Mesodermal cell (in vitro differentiated cells): ENCODE measurements at regions not wholly inside any gene's neighbourhood (a gene's known extent, or its start where the extent isn't known, plus 50 kb on each side); places are given as distances from the start of the nearest gene placed in this dataset.

Experiments used
- H3K27ac ChIP-seq: 2 replicates; pipeline ENCODE4 v1.7.0; 2013; ENCODE audit warnings: mild to moderate bottlenecking, low read depth, low read length, moderate library complexity; ENCODE audit not compliant: severe bottlenecking
- H3K36me3 ChIP-seq: 2 replicates; pipeline ENCODE4 v1.7.1; 2013; ENCODE audit warnings: mild to moderate bottlenecking, low read length, moderate library complexity; ENCODE audit not compliant: control insufficient read depth, insufficient read depth
- H3K4me1 ChIP-seq: one replicate; pipeline ENCODE4 v1.7.1; 2013; ENCODE audit warnings: mild to moderate bottlenecking, low read length; ENCODE audit not compliant: insufficient read depth, control insufficient read depth, poor library complexity, severe bottlenecking
- H3K4me3 ChIP-seq: 2 replicates; pipeline ENCODE4 v1.7.0; 2013; ENCODE audit warnings: low read length, control low read depth, mild to moderate bottlenecking; ENCODE audit not compliant: insufficient read depth, poor library complexity, severe bottlenecking; ENCODE audit errors: extremely low read depth
- H3K9me3 ChIP-seq: 2 replicates; pipeline ENCODE4 v1.7.1; 2013; ENCODE audit warnings: mild to moderate bottlenecking, low read length, moderate library complexity; ENCODE audit not compliant: control insufficient read depth
- WGBS, 2 experiments: methylation state at CpG; one replicate each; pipeline ENCODE4 v1.1.5; 2013; ENCODE audit warnings: missing lambda C conversion rate in 2 of 2; ENCODE audit not compliant: insufficient coverage in 2 of 2; 5-methylcytosine and 5-hydroxymethylcytosine counted together

- Histone ChIP-seq H3K4me1 (no peaks in the 10 kb centered on the region), H3K36me3 (no peaks in the 10 kb centered on the region), H3K9me3 (no peaks in the 10 kb centered on the region), H3K4me3 (no peak overlapping the region), H3K27ac (no peak overlapping the region)
- WGBS, 2 experiments = no CpG with 5 or more reads among the region's 3 CpGs
Measured at GRCh38 chr5:17690473-17690872, 56.2 kb downstream of the TAF11L14 start.

- WGBS, 2 experiments = 81 to 88% methylated on average over 1 of the region's 1 CpG
- H3K36me3 ChIP-seq = no peaks in the 10 kb centered on the region
- H3K27ac ChIP-seq = no peak overlapping the region
- H3K4me1 ChIP-seq = no peaks in the 10 kb centered on the region
- H3K9me3 ChIP-seq = no peaks in the 10 kb centered on the region
- H3K4me3 ChIP-seq = no peak overlapping the region
Measured at GRCh38 chr5:17691762-17692161, 57.5 kb downstream of the TAF11L14 start.

GRCh38 chr5:17694371-17694770, 60.1 kb downstream of the TAF11L14 start:
- H3K36me3 ChIP-seq = no peaks in the 10 kb centered on the region
- no peak overlapping the region for H3K4me3 ChIP-seq
- no peaks in the 10 kb centered on the region for H3K9me3 ChIP-seq
- H3K4me1 ChIP-seq = no peaks in the 10 kb centered on the region
- H3K27ac ChIP-seq = no peak overlapping the region

GRCh38 chr5:17694914-17695313, 60.7 kb downstream of the TAF11L14 start:
- no peak overlapping the region for H3K27ac ChIP-seq
- no CpG with 5 or more reads among the region's 2 CpGs for whole genome bisulfite sequencing, 2 experiments
- H3K9me3 ChIP-seq = no peaks in the 10 kb centered on the region
- H3K36me3 ChIP-seq = no peaks in the 10 kb centered on the region
- no peak overlapping the region for H3K4me3 ChIP-seq
- H3K4me1 ChIP-seq = no peaks in the 10 kb centered on the region

- Histone ChIP-seq H3K4me1 (no peaks in the 10 kb centered on the region), H3K27ac (no peak overlapping the region), H3K4me3 (no peak overlapping the region), H3K36me3 (no peaks in the 10 kb centered on the region), H3K9me3 (no peaks in the 10 kb centered on the region)
- no CpG with 5 or more reads among the region's 1 CpG for WGBS, 2 experiments
Measured at GRCh38 chr5:17696627-17697026, 62.4 kb downstream of the TAF11L14 start.

- no peak overlapping the region for H3K4me3 ChIP-seq
- H3K27ac ChIP-seq = no peak overlapping the region
- no peaks in the 10 kb centered on the region for H3K9me3 ChIP-seq
- H3K4me1 ChIP-seq = no peaks in the 10 kb centered on the region
- WGBS, 2 experiments = 83 to 88% methylated on average over 1 to 2 of the region's 3 CpGs
- no peaks in the 10 kb centered on the region for H3K36me3 ChIP-seq
Measured at GRCh38 chr5:17697671-17698070, 63.4 kb downstream of the TAF11L14 start.

- Histone ChIP-seq H3K36me3 (no peaks in the 10 kb centered on the region), H3K9me3 (no peaks in the 10 kb centered on the region), H3K27ac (no peak overlapping the region), H3K4me1 (no peaks in the 10 kb centered on the region), H3K4me3 (no peak overlapping the region)
- whole genome bisulfite sequencing, 2 experiments = no CpG with 5 or more reads among the region's 2 CpGs
Measured at GRCh38 chr5:17709011-17709710, 74.9 kb downstream of the TAF11L14 start.

GRCh38 chr5:17713301-17713700, 79.0 kb downstream of the TAF11L14 start:
- Histone ChIP-seq H3K36me3 (no peaks in the 10 kb centered on the region), H3K4me3 (no peak overlapping the region), H3K9me3 (no peaks in the 10 kb centered on the region), H3K27ac (no peak overlapping the region), H3K4me1 (no peaks in the 10 kb centered on the region)
- WGBS, 2 experiments = 100% methylated on average over 1 of the region's 1 CpG

GRCh38 chr5:17714186-17714585, 79.9 kb downstream of the TAF11L14 start:
- no peak overlapping the region for H3K4me3 ChIP-seq
- no peaks in the 10 kb centered on the region for H3K4me1 ChIP-seq
- H3K9me3 ChIP-seq = no peaks in the 10 kb centered on the region
- no peaks in the 10 kb centered on the region for H3K36me3 ChIP-seq
- WGBS, 2 experiments = no CpG with 5 or more reads among the region's 4 CpGs
- H3K27ac ChIP-seq = no peak overlapping the region

GRCh38 chr5:17719592-17719991, 85.3 kb downstream of the TAF11L14 start:
- no peak overlapping the region for H3K27ac ChIP-seq

GRCh38 chr5:17720071-17720470, 85.8 kb downstream of the TAF11L14 start:
- Histone ChIP-seq H3K27ac (no peak overlapping the region), H3K9me3 (no peaks in the 10 kb centered on the region), H3K4me1 (no peaks in the 10 kb centered on the region), H3K4me3 (no peak overlapping the region), H3K36me3 (no peaks in the 10 kb centered on the region)
- 81 to 100% methylated on average over 2 to 4 of the region's 5 CpGs for WGBS, 2 experiments

More at GRCh38 chr5:17719592-17719991, 85.3 kb downstream of the TAF11L14 start:
- Histone ChIP-seq H3K4me1 (no peaks in the 10 kb centered on the region), H3K4me3 (no peak overlapping the region), H3K9me3 (no peaks in the 10 kb centered on the region), H3K36me3 (no peaks in the 10 kb centered on the region)
- 80 to 97% methylated on average over 2 to 6 of the region's 9 CpGs for WGBS, 2 experiments
